NCI-H510A treated with DMSO at 0.1 percent for 48 hours (cell line): ENCODE measurements at regions not wholly inside any gene's neighbourhood (a gene's known extent, or its start where the extent isn't known, plus 50 kb on each side); places are given as distances from the start of the nearest gene placed in this dataset.

Experiments used
- DNase-seq: peaks from one replicate; lab custom pipeline; 2025; lab: John Stamatoyannopoulos, UW

- no peak for DNase-seq
Measured at GRCh38 chr10:88205842-88206446, 342.5 kb downstream of the PTEN start.

GRCh38 chr10:88207121-88207546, 343.7 kb downstream of the PTEN start:
- no peak for DNase-seq

GRCh38 chr10:88209231-88209630, 345.8 kb downstream of the PTEN start:
- no peak for DNase-seq

- DNase-seq: no peak
Measured at GRCh38 chr10:88209837-88210561, 346.6 kb downstream of the PTEN start.

GRCh38 chr10:88211230-88211629, 347.8 kb downstream of the PTEN start:
- DNase-seq: no peak

- no peak for DNase-seq
Measured at GRCh38 chr10:88212069-88212468, 348.6 kb downstream of the PTEN start.

- no peak for DNase-seq
Measured at GRCh38 chr10:88213065-88213605, 349.7 kb downstream of the PTEN start.

GRCh38 chr10:88216976-88217375, 353.6 kb downstream of the PTEN start:
- DNase-seq: no peak

GRCh38 chr10:88218362-88218761, 354.9 kb downstream of the PTEN start:
- DNase-seq: no peak

GRCh38 chr10:88219753-88220152, 356.3 kb downstream of the PTEN start:
- DNase-seq: no peak

GRCh38 chr10:88221010-88221973, 357.9 kb downstream of the PTEN start:
- no peak for DNase-seq

GRCh38 chr10:88222881-88223280, 359.5 kb downstream of the PTEN start:
- DNase-seq: no peak
